Thyroid gland (tissue), 4 donors: ENCODE measurements at regions not wholly inside any gene's neighbourhood (a gene's known extent, or its start where the extent isn't known, plus 50 kb on each side); places are given as distances from the start of the nearest gene placed in this dataset.

ENCODE experiments used
- POLR2A ChIP-seq, 2 donors: fragments of 450-650 bp; IDR thresholded peaks; one replicate each; pipeline ENCODE4 v1.6.1; 2017; ENCODE audit warnings: antibody characterized with exemption in 2 of 2, mild to moderate bottlenecking in 2 of 2, moderate library complexity in 1 of 2
- TF ChIP-seq, protein P1 (sequence below), 6 experiments: fragments of 200-600 bp in 3 of 6; fragments of 450-650 bp in 3 of 6; sonication (generic) in 3 of 6; IDR thresholded peaks; one replicate each; pipeline ENCODE4 v1.5.1; 2016 to 2019; ENCODE audit warnings: antibody characterized with exemption in 6 of 6, mild to moderate bottlenecking in 2 of 6, inconsistent platforms in 1 of 6, moderate library complexity in 1 of 6

DNA sequence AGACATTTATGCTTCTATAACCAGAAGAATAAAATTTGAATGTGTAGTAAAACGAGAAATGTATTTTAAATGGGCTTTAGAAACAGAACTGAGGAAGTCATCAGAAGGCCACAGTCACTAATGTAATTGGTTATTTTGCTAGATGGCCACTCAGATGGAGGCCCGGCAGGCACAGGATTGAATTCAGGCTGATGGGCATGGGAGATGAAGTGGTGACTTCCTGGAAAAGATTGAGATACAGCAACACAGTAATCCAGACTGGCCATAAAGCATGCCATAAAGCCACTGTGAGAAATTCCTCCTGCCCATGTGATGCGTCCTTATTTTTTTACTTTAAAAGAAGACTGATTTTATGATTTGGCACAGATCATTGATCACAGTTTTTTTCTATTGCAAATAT, 297.7 kb downstream of the ICOS start:
- TF ChIP-seq, protein P1, sequence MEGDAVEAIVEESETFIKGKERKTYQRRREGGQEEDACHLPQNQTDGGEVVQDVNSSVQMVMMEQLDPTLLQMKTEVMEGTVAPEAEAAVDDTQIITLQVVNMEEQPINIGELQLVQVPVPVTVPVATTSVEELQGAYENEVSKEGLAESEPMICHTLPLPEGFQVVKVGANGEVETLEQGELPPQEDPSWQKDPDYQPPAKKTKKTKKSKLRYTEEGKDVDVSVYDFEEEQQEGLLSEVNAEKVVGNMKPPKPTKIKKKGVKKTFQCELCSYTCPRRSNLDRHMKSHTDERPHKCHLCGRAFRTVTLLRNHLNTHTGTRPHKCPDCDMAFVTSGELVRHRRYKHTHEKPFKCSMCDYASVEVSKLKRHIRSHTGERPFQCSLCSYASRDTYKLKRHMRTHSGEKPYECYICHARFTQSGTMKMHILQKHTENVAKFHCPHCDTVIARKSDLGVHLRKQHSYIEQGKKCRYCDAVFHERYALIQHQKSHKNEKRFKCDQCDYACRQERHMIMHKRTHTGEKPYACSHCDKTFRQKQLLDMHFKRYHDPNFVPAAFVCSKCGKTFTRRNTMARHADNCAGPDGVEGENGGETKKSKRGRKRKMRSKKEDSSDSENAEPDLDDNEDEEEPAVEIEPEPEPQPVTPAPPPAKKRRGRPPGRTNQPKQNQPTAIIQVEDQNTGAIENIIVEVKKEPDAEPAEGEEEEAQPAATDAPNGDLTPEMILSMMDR (IDR thresholded peaks at IDR 0.05) = no peak
- TF ChIP-seq POLR2A (IDR thresholded peaks at IDR 0.05) = no peak
